K562 (cell line): ENCODE measurements at regions not wholly inside any gene's neighbourhood (a gene's known extent, or its start where the extent isn't known, plus 50 kb on each side); places are given as distances from the start of the nearest gene placed in this dataset.

Source experiments
- ATF4 ChIP-seq: fragments of 450-650 bp; formaldehyde crosslinking; IDR thresholded peaks from 2 replicates; pipeline ENCODE4 v1.4.0; 2022; ENCODE audit warnings: mild to moderate bottlenecking, moderate library complexity
- CBFB ChIP-seq: sonication (generic); formaldehyde crosslinking; IDR thresholded peaks from 2 replicates; pipeline ENCODE4 v1.4.0; 2020; ENCODE audit warnings: mild to moderate bottlenecking, missing genetic modification reagents
- FOXK2 ChIP-seq, 2 experiments: fragments of 450-650 bp; IDR thresholded peaks in 1 of 2; conservative IDR thresholded peaks in 1 of 2; 2 replicates each; pipeline ENCODE4 v1.6.1; 2016; ENCODE audit warnings: low read depth in 2 of 2, mild to moderate bottlenecking in 1 of 2
- MEF2A ChIP-seq: IDR thresholded peaks from 2 replicates; pipeline ENCODE4 v1.6.1; 2011; ENCODE audit warnings: low read depth, mild to moderate bottlenecking, low read length, moderate library complexity; ENCODE audit not compliant: control insufficient read depth
- POLR2A ChIP-seq: fragments of 450-650 bp; conservative IDR thresholded peaks from 2 replicates; pipeline ENCODE4 v1.6.1; 2016
- SP1 ChIP-seq: sonication (generic); formaldehyde crosslinking; IDR thresholded peaks from 2 replicates; pipeline ENCODE4 v1.8.1; 2022; ENCODE audit warnings: mild to moderate bottlenecking, missing genetic modification reagents
- TCF7L2 ChIP-seq: fragments of 150-350 bp; IDR thresholded peaks from 2 replicates; pipeline ENCODE4 v1.6.1; 2016; ENCODE audit warnings: low read depth, mild to moderate bottlenecking, low read length, moderate library complexity
- ZNF274 ChIP-seq: IDR thresholded peaks from 2 replicates; pipeline ENCODE4 v1.6.1; 2011; ENCODE audit warnings: low read depth, mild to moderate bottlenecking, low read length, moderate library complexity, borderline replicate concordance
- TF ChIP-seq, protein P1 (sequence below), 2 experiments: fragments of 450-650 bp; formaldehyde crosslinking in 1 of 2; IDR thresholded peaks; 2 replicates each; pipeline versions ENCODE4 v1.4.0 to v1.6.1; 2014 to 2020; ENCODE audit warnings: mild to moderate bottlenecking in 2 of 2, borderline replicate concordance in 1 of 2, low read depth in 1 of 2
- TF ChIP-seq, protein P2 (sequence below): fragments of 250-450 bp; sonication (Bioruptor Pico); IDR thresholded peaks from 2 replicates; pipeline ENCODE4 v1.8.0; 2021; ENCODE audit warnings: borderline replicate concordance, mild to moderate bottlenecking, moderate library complexity; ENCODE audit not compliant: poor library complexity, severe bottlenecking

DNA sequence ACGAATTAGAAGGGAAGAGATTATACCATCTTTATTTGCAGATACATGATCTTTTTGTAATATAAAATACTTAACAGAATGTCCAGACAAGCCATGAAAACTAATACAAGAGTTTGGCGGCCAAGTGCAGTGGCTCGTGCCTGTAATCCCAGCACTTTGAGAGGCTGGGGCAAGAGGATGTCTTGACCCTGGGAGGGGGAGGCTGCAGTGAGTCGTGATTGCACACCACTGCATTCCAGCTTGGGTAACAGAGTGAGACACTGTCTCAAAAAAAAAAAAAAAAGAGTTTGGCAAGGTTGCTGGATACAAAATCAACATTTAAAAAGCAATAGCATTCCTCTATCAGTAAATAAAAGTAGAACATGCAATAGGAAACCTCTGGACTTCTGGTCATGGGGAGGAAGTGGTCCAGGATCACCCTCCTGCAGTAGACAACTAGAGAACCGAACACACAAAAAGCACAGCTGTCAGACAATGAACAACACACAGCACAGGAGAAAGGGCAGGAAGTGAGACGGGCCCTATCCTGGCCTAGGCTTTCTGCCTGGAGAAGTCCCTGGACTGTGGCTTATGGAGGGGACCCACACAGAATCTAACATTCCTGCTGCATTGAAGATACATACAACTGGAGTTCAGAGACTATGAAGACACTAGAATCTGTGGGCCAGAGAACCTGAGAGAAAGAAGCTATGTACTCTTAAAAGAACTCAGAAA is 118.9 kb upstream of the ARL4C start:
- TF ChIP-seq TCF7L2, result no peak
- no peak for TF ChIP-seq MEF2A
- no peak for TF ChIP-seq ATF4 (CRISPR knock-in tag)
- no peak for TF ChIP-seq POLR2A
- TF ChIP-seq, protein P1, sequence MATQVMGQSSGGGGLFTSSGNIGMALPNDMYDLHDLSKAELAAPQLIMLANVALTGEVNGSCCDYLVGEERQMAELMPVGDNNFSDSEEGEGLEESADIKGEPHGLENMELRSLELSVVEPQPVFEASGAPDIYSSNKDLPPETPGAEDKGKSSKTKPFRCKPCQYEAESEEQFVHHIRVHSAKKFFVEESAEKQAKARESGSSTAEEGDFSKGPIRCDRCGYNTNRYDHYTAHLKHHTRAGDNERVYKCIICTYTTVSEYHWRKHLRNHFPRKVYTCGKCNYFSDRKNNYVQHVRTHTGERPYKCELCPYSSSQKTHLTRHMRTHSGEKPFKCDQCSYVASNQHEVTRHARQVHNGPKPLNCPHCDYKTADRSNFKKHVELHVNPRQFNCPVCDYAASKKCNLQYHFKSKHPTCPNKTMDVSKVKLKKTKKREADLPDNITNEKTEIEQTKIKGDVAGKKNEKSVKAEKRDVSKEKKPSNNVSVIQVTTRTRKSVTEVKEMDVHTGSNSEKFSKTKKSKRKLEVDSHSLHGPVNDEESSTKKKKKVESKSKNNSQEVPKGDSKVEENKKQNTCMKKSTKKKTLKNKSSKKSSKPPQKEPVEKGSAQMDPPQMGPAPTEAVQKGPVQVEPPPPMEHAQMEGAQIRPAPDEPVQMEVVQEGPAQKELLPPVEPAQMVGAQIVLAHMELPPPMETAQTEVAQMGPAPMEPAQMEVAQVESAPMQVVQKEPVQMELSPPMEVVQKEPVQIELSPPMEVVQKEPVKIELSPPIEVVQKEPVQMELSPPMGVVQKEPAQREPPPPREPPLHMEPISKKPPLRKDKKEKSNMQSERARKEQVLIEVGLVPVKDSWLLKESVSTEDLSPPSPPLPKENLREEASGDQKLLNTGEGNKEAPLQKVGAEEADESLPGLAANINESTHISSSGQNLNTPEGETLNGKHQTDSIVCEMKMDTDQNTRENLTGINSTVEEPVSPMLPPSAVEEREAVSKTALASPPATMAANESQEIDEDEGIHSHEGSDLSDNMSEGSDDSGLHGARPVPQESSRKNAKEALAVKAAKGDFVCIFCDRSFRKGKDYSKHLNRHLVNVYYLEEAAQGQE (IDR thresholded peaks at IDR 0.05; ENCODE audit: borderline replicate concordance), result no peak
- TF ChIP-seq, protein P1 (CRISPR knock-in tag; IDR thresholded peaks at IDR 0.05; ENCODE audit: low read depth), result no peak
- TF ChIP-seq, protein P2, sequence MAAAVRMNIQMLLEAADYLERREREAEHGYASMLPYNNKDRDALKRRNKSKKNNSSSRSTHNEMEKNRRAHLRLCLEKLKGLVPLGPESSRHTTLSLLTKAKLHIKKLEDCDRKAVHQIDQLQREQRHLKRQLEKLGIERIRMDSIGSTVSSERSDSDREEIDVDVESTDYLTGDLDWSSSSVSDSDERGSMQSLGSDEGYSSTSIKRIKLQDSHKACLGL (CRISPR knock-in tag), result no peak
- TF ChIP-seq SP1 (CRISPR knock-in tag), result no peak
- no peak for TF ChIP-seq ZNF274
- TF ChIP-seq CBFB, result no peak
- no peak for TF ChIP-seq FOXK2 (conservative IDR thresholded peaks at IDR 0.05 in 1 of 2, IDR thresholded peaks at IDR 0.05 in 1 of 2; ENCODE audit: low read depth in 2 of 2)
